Hematopoietic multipotent progenitor cell treated with erythropoietin and hydrocortisone succinate and interleukin-3 and kit ligand, for 17 days (in vitro differentiated cells): ENCODE measurements at regions not wholly inside any gene's neighbourhood (a gene's known extent, or its start where the extent isn't known, plus 50 kb on each side); places are given as distances from the start of the nearest gene placed in this dataset.
A peak's percentile ranks its signal among the peaks of the same experiment; 100 is the strongest.

Experiments
- DNase-seq: peaks from one replicate; pipeline ENCODE4 v3.0.0-alpha.2; 2015; ENCODE audit warnings: low spot score

DNA sequence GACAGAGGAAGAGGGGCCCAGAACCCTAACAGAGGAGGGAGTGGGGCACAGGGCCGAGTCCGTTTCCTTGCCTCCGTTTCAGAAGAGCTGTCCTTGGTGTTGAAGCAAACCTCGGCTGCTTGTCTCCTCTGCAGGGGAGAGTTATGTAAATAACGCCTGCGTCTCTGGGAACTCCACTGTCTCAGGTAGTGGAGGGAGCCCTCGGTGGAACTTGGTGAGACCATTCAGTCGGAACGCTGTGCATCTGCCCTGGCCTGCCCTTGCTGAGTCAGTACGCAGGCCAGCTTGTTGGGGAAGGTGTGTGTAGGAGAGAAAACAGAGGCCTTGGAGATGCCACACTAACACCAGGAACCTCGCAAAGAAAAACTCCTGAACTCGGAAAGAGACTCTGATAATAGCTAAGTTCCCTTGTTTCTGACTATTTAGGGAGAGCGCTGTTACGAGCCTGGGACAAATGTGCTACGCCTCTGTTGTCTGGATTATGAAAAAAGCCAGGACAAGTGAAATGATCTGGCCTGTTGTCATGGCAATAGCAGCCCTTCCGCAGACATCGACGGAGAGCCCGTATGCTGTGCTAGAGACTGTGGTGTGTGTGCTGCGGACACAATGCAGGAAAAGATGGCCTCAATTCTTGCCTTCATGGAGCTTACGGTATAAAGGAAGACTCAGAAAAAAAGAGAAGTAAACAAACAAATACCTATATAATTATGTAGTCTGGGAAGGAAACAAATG lies 94.6 kb upstream of the AKT3 start:
- no peak for DNase-seq

DNA sequence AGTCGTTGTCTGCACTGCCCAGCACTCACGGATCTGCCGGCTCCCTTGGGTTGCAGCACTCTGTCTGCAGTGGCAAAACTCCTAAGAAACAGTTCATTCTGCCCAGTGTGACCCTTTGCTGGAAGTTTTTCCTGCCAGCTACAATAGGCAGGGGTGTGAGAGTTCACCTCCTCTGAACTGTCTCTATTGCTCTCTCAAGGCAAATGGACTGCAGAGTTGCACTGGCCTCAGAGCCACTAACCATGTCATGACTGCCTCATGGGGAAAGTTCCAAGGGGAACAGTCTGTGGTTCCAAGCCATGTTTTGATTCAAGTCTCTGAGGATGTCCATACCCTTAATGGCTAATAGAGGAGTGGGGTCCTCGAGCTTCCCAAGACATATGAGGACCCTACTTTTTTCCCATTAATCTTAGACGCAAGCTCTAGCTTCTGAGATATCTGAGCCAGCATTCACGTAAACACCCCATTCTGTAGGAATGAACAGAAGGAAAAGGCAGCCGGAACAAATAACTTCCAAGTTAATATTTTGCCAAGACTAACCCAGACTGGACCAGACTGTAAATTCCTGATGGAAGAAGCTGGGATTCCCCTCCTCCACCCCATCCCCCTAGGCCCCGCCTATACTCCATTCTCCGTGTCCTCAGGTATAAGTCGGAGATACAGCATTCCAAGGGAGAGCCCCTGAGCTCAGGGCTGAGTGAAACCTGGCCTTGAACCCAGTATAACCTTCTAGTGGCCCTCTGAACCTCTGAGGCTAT lies 93.8 kb upstream of the AKT3 start:
- no peak for DNase-seq

DNA sequence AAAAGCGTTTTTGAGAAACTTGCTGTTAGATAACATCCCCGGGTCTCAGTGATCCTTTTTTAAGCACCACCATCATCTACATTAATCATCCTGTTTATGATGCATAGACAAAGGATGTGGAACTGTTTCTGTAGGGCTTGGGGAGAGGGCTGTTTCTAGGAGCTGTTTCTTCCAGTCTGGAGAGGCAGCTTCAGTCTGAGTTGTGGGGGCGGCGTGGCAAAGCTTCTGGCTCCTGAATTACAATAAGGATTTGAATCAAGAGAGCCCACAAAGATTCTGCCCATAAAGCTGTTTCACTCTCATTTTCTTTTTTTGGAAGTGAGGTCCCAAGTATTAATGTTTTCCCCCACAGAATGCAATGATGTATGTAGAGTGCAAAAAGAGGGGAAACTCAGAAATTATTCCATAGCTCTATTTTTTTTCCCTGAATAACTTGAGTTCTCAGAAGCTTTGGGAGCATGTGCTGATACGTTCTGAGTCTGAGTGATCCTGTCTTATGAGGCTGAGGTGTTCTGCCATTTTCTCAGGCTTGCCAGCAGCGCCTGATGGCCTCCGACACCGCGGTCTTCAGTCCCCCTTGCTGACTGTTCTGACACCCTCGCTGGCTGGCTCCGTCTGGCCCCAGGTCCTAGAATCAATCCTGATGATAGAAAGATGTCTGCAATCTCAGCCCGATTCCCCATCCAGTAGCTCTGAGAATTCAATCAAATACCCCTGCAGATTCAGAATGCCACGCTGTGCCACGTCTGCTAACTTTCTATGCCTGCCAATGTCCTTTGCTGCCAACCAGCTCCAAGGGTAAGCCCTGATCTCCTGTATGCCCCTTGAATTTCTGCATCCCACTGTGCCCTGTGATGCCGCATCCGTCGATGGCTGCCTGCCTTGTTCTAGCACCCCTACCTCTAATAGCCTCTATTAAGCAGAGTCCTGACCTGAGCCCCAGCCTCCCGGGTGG lies 92.4 kb upstream of the AKT3 start:
- no peak for DNase-seq

DNA sequence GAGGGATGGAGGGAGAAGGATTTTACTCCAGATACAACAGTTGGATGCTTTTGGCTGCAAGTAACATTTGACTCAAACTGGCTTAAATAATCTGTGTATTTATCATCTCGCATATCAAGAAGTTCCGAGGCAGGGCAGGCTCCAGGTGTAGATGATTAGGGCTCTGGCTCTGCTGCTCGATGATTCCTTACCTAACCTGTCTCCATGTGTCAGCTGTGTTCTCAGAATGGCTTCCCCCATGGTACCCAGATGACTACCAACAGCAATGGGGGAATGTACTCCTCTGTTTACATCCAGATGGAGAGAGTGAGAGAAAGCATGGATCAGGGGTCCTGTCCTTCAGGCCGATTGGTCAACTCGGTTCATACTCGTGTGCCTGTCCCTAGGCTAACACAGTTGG lies 90.4 kb upstream of the AKT3 start:
- no peak for DNase-seq

DNA sequence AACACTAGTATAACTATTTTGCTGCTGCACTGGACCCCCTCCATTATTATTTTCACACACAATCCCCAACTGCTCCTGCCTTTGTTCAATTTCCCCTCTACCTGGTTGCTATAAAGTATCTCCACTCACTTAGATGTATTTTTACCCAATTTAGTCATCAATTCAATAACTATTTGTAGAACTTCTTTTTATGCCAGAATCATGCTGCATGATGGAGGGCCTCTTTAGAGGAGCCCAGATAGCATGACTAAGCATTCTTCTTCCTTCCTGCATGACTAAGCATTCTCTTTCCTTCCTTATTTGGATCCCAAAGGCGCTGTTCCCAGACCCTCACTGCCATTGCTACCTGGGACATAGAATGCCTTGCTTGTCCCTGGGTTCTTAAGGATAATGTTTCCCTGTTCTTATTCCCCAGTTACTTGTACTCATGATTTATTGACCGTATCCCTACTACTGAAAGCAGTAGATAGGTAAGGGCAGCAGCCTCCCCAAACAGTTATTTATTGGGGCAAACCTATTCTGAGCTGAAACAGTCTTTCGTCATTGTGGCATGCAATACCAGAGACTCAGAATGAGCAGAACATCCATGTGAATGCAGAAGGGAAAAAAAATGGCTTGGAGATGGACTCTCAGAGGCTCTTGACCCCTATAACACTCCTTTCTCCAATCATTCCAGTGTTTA lies 89.3 kb upstream of the AKT3 start:
- DNase-seq: peak; percentile 12

DNA sequence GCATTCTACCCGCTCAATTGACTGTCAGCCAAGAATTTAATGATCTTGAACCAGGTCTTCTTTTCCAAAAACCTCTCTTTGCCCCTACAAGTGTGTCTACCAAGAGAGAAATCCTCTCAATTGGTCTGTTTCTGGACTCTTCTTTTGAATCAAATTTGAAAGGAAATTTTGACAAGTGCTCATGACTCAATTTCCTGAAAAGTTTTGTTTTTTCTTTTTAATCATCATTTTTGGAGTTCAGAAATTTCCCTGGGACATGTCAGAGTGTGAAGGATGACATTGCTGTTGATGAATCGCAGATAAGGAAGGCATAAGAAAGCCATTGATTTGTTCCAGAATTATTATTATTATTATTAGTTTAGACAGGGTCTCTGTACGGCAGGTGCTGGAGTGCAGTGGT lies 88.2 kb upstream of the AKT3 start:
- DNase-seq: no peak

DNA sequence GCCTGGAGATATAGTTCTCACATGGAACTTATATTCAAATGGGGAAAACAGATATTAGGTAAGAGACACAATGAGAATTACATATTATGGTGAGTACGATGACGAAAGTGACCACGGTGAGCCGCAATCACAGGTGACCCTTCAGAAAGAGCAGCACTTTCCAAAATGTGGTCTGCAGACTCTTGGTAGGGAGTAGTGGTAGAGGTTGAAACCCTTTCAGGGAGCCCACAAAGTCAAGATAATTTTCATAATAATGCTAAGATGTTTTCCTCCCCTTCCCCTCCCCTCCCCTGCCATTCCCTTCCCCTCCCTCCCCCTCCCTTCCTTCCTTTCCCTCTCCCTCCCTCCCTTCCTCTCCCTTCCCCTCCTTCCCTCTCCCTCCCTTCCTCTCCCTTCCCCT lies 83.5 kb upstream of the AKT3 start:
- no peak for DNase-seq

DNA sequence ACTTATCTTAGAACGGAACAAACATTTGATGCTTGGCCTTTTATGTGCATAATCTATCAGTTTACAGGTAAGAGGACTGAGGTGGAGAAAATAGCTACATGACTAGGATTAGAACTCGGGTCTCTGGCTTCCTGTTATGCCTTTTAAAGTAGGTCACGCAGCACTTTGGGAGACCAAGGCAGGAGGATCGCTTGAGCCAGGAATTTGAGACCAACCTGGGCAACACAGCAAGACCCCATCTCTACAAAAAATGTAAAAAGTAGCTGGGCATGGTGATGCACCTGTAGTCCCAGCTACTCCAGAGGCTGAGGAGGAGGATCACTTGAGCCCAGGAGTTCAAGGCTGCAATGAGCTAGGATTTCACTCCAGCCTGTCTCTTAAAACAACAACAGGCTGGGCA lies 81.9 kb upstream of the AKT3 start:
- no peak for DNase-seq

DNA sequence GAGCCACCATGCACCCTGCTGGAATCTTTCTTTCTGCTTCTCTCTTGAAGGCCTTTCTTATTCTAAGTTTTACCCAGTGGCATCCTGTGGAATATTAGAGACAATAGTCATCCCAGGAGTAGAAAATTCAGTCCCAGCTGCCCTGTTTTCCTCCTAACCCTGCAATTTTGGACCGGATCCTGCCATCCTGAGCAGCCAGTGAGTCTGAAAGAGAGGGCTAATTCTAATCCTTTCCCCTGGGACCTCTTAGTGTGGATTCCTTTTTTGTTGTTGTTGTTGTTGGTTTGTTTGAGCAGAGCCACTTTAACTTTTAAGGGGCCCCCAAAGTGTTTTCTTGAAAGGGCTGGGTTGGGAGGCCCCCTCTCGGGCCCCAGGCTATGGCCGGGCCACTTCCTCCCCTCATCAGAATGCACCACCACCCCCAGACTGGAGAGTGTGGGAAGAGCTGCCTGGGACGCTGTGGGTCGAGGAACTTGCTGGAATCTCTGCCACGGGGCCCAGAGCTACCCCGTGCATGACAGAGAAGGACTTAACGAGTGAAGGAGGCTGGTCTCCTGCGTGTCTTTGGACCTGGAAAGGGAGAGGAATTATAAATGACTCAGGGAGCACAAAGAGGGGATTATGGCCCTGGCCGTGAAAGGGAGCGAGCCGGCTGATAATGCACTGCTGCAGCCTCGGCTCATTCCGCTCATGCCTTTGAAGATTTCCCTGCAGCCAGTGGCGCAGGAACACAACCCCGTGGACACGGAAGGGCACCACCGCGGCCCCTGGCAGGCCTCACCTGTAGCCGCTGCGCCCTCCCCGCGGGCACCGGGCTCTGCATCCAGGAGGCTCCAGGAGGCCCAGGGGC lies 81.0 kb upstream of the AKT3 start:
- no peak for DNase-seq

DNA sequence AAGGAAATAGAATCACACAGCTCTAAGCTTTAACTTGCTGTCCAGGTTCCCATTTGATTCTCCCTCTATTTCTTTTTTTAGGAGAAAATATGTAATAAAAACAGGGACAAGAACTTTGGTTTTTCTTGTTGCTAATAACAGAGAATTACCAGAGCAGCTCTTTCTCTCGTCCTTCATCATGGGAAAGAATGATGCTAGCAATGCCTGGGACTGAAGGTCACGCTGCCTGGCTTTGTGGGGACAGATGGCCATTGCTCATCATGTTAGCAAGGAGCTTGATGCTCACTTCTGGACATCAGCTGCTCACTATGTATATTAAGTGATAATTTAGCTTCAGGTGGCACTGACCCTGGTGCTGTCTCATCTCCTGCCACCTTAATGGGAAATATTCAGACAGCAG lies 77.3 kb upstream of the AKT3 start:
- no peak for DNase-seq

DNA sequence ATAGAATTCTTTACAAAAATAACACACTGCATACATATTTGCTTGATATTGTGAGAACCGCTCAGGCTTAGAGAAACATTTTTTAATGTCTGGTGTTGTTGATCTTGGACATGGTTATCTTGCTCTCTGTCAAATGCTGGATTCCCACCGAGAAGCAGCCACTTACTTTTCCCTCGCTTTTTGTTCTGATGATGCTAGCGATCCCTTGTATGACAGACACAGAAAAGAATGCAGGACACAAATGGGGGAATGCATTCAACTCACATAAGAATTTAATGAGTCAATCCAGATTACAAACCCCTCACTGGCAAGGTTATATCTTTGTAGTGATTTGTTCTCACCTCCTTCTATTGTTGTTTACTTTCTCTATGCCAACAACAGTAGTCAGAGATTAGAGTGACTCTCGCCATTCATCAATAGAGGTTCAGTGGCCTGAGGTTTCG lies 76.8 kb upstream of the AKT3 start:
- DNase-seq: no peak

DNA sequence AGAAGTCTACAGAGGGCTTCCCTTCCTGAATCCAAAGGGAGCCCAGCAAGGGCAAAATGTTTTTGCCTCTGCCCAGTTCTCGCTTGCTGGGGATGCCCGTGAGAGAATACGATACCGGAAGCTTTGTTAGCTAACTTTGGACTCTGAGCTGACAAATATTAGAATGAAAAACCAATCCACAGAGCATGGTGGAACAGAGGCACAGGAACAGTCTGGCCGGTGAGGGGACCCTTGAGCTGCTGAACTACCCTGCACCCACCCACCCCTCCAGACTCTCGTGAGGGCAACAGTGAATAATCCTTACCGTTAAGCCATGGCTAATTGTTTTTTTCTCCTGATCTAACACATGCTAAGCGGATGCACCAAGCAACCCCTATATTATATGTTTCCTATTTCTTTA lies 76.3 kb upstream of the AKT3 start:
- no peak for DNase-seq

DNA sequence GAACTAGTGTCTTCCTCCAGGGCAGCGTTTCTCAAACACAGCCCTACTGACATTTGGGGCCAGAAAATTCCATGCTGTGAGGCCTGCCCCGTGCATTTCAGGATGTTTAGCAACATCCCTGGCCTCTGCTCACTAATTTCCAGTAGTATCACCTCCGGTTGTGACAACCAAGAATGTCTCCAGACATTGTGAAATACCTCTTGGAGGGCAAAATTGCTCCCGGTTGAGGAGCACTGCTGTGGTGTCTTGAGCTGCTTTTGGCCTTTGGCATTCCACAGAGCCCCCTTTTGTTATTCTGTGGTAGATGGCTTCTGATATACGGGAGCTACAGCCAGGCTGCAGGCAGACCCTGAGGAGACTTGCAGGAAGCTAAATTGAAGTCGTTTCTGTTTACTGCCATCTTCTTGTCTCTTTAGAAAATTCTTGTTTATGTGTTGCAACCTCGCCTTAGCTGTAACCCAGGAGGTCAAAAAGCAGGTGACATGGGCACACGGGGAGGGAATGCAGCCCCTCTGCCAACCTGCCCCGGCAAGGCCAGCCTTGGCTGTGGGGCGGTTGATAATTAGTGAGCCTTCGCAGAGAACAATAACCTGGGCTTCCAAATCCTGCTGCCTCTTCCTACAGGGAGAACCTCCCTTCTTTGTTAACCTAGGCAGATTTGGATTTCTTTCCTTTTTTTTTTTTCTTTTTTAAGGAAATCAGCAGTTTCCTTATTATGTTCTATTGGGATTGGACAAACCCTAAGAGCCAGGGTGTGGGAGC lies 74.7 kb upstream of the AKT3 start:
- no peak for DNase-seq

DNA sequence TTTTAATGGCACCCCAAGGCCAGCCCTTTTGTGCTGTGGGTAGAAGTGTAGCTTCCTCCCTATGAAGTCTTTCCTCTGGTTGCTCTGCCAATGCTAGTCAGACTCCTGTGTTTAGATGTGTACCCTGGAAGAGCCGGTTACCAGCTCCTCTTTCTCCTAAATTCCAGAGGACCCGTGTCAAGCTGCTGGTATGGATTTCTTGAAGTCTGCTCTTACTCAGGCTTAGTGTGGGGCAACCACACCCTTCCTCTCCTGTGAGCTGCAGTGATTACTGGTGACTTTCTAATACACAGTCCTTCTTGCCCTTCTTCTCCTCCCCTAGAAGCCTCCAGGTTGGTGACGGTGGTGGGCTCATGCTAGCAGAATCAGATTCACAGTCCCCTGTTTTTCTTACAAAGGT lies 74.1 kb upstream of the AKT3 start:
- DNase-seq: no peak

DNA sequence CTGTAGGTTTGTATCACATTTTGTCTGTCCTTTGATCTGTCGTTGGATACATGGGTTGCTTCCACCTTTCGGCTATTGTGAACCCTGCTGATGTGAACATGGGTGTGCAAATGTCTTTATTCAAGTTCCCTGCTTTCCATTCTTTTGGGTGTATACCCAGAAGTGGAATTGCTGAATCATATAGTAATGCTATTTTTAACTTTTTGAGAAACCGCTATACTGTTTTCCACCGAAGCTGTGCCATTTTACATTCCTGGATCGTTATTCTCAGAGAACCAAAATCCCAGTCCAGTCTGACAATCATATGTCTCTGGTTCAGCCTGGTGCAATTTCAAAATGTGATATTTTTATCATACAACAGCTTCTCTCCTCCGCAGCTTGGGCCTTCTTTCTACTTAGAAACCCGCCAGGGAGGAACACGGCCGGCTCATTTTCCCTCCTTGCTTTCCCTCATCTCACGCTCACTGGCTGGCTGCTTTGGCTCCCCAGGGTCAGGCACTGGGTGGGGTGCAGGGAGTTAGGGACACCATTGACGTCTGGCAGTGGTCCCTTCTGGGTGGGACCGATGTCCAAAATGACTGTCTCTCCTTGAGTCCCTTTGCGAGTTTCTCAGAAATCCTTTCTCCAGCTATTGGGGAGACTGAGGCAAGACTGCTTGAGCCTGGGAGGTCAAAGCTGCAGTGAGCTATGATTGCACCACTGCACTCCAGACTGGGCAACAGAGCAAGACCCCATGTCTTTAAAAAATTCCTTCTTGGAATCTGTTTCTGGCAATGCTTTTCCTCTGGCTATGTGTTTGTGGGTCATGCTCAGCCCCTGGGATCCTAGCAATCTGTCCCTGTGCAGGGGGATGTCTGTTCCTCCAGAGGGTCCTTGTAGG lies 73.5 kb upstream of the AKT3 start:
- DNase-seq: no peak

DNA sequence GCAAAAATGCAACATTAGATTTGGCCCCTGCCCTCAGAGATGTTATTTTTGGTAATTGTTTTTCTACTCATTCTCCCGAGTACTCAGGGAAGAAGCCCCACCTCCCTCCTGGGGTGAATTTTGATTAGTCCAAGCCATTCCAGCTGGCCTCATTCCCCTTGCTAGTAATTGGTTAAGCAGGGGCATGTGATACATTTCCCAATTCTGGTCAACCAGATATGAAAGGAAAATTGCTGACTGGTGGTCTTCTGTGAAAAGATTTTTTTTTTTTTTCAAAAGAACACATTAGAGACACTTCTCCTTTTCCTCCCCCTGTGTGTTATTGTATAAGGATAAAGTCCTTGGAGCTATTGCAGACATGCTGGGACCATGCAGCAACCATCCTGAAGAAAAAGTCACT lies 71.1 kb upstream of the AKT3 start:
- no peak for DNase-seq

DNA sequence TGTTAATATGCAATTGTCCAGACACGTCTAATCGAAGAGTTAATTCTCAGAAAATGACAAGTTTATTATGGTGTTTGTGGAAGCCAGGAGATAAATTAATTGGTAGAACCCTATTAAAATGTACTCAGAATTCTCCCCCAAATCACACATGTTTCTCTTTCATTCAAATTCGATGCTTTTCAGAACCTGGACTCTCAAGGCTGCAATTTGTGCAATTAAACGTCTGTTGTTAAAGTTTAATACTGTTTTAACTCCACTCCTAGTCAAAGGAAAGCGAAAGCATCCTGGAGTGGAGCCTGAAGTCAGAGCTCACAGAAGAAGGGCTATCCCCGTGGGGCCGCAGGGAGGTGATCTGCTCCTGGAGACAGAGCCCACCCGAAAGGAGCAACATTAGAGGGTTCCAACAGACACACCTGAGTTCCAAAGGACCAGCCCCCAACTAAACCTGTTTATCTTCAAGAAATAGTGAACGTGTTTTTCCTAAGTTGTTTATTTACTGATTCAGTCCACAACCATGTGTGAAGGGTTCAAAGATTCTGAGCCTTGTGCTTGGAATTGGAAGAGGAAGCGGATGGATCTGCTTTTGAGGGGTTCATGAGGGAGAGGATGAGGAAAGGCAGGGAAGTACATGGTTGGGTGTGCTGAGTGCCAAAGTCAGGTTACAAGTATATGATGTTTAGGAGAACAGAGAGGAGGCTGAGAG lies 68.0 kb upstream of the AKT3 start:
- no peak for DNase-seq

DNA sequence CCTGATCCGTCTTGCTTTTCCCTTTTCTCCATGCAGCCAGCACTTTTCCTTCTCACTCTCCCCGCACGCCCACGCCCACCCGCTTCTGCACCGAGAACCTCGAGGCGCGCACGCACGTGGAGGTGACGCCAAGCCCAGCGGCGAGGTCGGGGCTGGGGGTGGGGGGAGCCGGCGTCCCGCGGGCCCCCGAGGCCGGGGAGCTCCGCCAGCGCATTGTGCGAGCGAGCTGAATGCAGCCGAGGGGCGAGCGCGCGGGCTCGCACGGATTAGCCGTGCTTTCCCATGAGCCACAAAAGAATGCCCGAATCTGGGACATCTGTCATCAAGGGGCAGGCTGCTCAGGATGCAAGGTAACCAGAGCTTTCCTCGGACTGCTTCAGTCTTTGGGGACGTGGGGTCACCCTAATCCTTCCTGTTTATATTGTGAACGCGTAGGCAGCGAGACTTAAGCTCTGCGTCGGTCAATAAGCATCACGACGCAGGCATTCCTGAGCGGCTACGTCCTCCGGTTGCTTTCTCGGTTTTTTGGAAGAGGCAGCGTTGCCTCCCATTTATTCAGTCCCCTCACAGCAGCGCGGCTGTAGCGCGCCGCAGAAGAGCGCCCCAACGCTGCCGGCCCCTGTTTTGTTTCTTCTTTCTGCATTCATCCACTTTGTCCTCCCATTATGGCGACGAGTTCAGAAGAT lies 67.3 kb upstream of the AKT3 start:
- DNase-seq: no peak
